Mesothelial cell of epicardium (in vitro differentiated cells): ENCODE measurements at regions not wholly inside any gene's neighbourhood (a gene's known extent, or its start where the extent isn't known, plus 50 kb on each side); places are given as distances from the start of the nearest gene placed in this dataset.

Source experiments
- DNase-seq, 2 experiments: peaks; one replicate each; pipeline ENCODE4 v3.0.0; 2021; ENCODE audit warnings: low spot score in 2 of 2; ENCODE audit not compliant: unreplicated experiment in 2 of 2
- H3K27ac Mint-ChIP-seq: 2 replicates; pipeline ENCODE4 v1.8.0; 2021; ENCODE audit warnings: mixed read lengths
- H3K27me3 Mint-ChIP-seq: 2 replicates; pipeline ENCODE4 v1.8.0; 2021; ENCODE audit warnings: low read depth, mixed read lengths
- H3K36me3 Mint-ChIP-seq: 2 replicates; pipeline ENCODE4 v1.8.0; 2021; ENCODE audit warnings: mixed read lengths
- H3K4me1 Mint-ChIP-seq: 2 replicates; pipeline ENCODE4 v1.8.0; 2021; ENCODE audit warnings: mixed read lengths
- H3K4me3 Mint-ChIP-seq: 2 replicates; pipeline ENCODE4 v1.8.0; 2021; ENCODE audit warnings: mild to moderate bottlenecking, moderate library complexity, mixed read lengths
- H3K9me3 Mint-ChIP-seq: 2 replicates; pipeline ENCODE4 v1.8.0; 2021; ENCODE audit warnings: mixed read lengths
- CTCF ChIP-seq: fragments of 200-600 bp; sonication (generic); IDR thresholded peaks from one replicate; pipeline ENCODE4 v1.5.0; 2021; ENCODE audit warnings: antibody characterized with exemption; ENCODE audit not compliant: unreplicated experiment

- Mint-ChIP-seq H3K4me1 (peaks cover 5% of the 10 kb centered on the region), H3K36me3 (no peaks in the 10 kb centered on the region), H3K27ac (no peak overlapping the region)
Observed at GRCh38 chrX:25084446-25084845, 68.7 kb upstream of the ARX start.

DNA sequence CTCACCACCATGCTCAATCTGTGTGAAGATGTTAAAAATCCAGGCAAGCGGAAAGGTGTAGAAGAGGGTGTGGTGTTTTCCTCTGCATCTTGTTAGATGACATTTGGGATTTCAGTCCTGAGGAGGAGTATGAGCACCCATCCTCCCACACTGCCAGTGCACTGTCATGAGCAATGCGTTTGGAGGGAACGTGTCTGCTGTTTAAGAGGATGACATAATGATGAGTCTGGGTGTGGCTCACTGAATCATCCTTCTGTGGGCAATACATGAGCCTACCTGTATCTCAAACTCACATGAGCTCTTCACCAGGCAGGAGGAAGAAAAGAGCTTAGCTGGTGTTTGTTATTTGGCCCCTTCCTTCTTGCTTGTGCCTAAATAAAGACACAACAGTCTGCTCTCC lies 67.9 kb upstream of the ARX start:
- Mint-ChIP-seq H3K4me1 (peaks cover 5% of the 10 kb centered on the region), H3K4me3 (no peak overlapping the region), H3K36me3 (no peaks in the 10 kb centered on the region), H3K9me3 (peaks cover 3% of the 10 kb centered on the region), H3K27me3 (peaks cover 18% of the 10 kb centered on the region), H3K27ac (no peak overlapping the region)
- DNase-seq: no peak
- TF ChIP-seq CTCF: no peak

More at GRCh38 chrX:25084446-25084845, 68.7 kb upstream of the ARX start:
- Mint-ChIP-seq H3K9me3 (peaks cover 10% of the 10 kb centered on the region), H3K27me3 (peaks cover 22% of the 10 kb centered on the region), H3K4me3 (no peak overlapping the region)
- no peak for TF ChIP-seq CTCF
- no peak for DNase-seq

DNA sequence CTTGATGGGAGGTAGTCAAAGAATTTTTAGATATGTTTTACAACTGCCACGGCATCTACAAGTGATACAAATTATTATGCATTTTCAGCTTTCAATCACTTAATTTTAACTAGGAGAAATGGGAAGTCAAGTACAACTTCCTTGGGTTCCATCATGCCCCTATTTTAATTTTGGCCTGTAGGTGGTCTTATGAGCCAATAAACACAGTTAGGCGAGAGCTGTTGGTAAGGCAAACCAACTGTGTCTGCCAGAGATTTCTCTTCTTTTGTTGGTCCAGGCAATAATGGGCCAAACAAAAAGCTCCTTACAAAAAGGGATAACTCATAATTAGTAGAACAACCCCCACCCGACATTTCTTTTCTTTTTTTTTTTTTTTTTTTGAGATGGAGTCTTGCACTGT lies 63.3 kb upstream of the ARX start:
- Mint-ChIP-seq H3K36me3 (no peaks in the 10 kb centered on the region), H3K4me3 (no peak overlapping the region), H3K9me3 (no peaks in the 10 kb centered on the region), H3K27me3 (peaks cover 25% of the 10 kb centered on the region), H3K4me1 (peaks cover 5% of the 10 kb centered on the region), H3K27ac (no peak overlapping the region)
- no peak for DNase-seq
- no peak for TF ChIP-seq CTCF

DNA sequence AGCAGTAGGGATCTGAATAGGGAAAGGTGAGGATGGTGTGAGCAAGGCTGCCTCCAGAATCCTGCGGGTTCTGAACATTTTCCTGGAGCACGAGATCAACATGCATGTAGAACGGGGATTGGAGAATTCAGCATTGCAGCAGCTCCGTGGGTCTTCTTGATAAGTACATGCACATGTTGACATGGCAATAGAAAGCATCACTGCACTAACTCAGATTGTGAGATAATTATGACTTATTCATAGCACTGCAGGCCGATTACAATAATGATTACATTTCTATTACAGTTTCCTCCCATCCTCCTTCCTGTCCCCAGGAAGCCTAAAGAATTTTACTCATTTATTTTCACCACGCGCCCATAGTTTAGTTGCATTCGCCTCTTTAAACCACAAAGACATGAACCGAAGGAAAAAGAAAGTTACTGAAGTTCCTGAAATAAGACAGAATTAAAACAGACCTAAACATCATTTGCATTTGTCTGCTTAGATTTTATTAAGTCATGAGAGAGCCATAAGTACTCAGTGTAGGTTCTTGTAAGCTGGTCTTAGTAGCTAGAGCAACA lies 61.3 kb upstream of the ARX start:
- H3K9me3 Mint-ChIP-seq: no peaks in the 10 kb centered on the region
- H3K4me3 Mint-ChIP-seq: no peak overlapping the region
- H3K4me1 Mint-ChIP-seq: no peaks in the 10 kb centered on the region
- no peak for TF ChIP-seq CTCF
- no peaks in the 10 kb centered on the region for H3K36me3 Mint-ChIP-seq
- peaks cover 23% of the 10 kb centered on the region for H3K27me3 Mint-ChIP-seq
- no peak overlapping the region for H3K27ac Mint-ChIP-seq
- no peak for DNase-seq

GRCh38 chrX:25072247-25072646 lies 56.5 kb upstream of the ARX start:
- no peaks in the 10 kb centered on the region for H3K4me1 Mint-ChIP-seq
- H3K9me3 Mint-ChIP-seq: peaks cover 12% of the 10 kb centered on the region
- H3K36me3 Mint-ChIP-seq: no peaks in the 10 kb centered on the region

More at GRCh38 chrX:25072247-25072646, 56.5 kb upstream of the ARX start:
- H3K27ac Mint-ChIP-seq: no peak overlapping the region
- H3K27me3 Mint-ChIP-seq: peaks cover 31% of the 10 kb centered on the region
- DNase-seq: no peak
- no peak for TF ChIP-seq CTCF
- no peak overlapping the region for H3K4me3 Mint-ChIP-seq
